ENCODE measurements at regions not wholly inside any gene's neighbourhood (a gene's known extent, or its start where the extent isn't known, plus 50 kb on each side); places are given as distances from the start of the nearest gene placed in this dataset.

GRCh38 chr4:60581919-60582536, 618.1 kb upstream of the ADGRL3 start:
- no peak overlapping the region for H3K9ac ChIP-seq (ENCODE audit: low read length)
- no peak overlapping the region for H2AFZ ChIP-seq (ENCODE audit: low read length)
- no peak for DNase-seq
- H3K4me3 ChIP-seq (ENCODE audit: low read length): no peak overlapping the region
- H3K27me3 ChIP-seq (ENCODE audit: low read length): no peaks in the 10 kb centered on the region
- no peak overlapping the region for H3K4me2 ChIP-seq (ENCODE audit: low read depth, low read length, poor library complexity, severe bottlenecking)
- no peaks in the 10 kb centered on the region for H3K79me2 ChIP-seq (ENCODE audit: low read length)
- no peaks in the 10 kb centered on the region for H3K36me3 ChIP-seq (ENCODE audit: insufficient read depth, low read length)
- no peak overlapping the region for H3K27ac ChIP-seq (ENCODE audit: low read length)
- H3K4me1 ChIP-seq (ENCODE audit: low read length): no peaks in the 10 kb centered on the region
- peaks cover 38% of the 10 kb centered on the region for H3K9me3 ChIP-seq (ENCODE audit: low read length)
- no peaks in the 10 kb centered on the region for H3K9me2 ChIP-seq (replicated peaks; ENCODE audit: insufficient read depth, low read length)
- H4K20me1 ChIP-seq (ENCODE audit: insufficient read depth, low read depth, low read length): no peaks in the 10 kb centered on the region

GRCh38 chr4:60588556-60588955, 611.6 kb upstream of the ADGRL3 start:
- Histone ChIP-seq H3K4me2 (ENCODE audit: low read depth, low read length, poor library complexity, severe bottlenecking) (no peak overlapping the region), H3K4me3 (ENCODE audit: low read length) (no peak overlapping the region), H3K9ac (ENCODE audit: low read length) (no peak overlapping the region), H3K79me2 (ENCODE audit: low read length) (no peaks in the 10 kb centered on the region), H2AFZ (ENCODE audit: low read length) (no peak overlapping the region), H3K4me1 (ENCODE audit: low read length) (no peaks in the 10 kb centered on the region), H3K9me2 (replicated peaks; ENCODE audit: insufficient read depth, low read length) (no peaks in the 10 kb centered on the region), H3K27me3 (ENCODE audit: low read length) (no peaks in the 10 kb centered on the region), H4K20me1 (ENCODE audit: insufficient read depth, low read depth, low read length) (no peaks in the 10 kb centered on the region), H3K36me3 (ENCODE audit: insufficient read depth, low read length) (no peaks in the 10 kb centered on the region), H3K27ac (ENCODE audit: low read length) (no peak overlapping the region), H3K9me3 (ENCODE audit: low read length) (peaks cover 43% of the 10 kb centered on the region)
- DNase-seq: no peak

GRCh38 chr4:60589425-60589824, 610.7 kb upstream of the ADGRL3 start:
- Histone ChIP-seq H3K27me3 (ENCODE audit: low read length) (no peaks in the 10 kb centered on the region), H4K20me1 (ENCODE audit: insufficient read depth, low read depth, low read length) (no peaks in the 10 kb centered on the region), H3K9me2 (replicated peaks; ENCODE audit: insufficient read depth, low read length) (no peaks in the 10 kb centered on the region), H3K4me2 (ENCODE audit: low read depth, low read length, poor library complexity, severe bottlenecking) (no peak overlapping the region), H2AFZ (ENCODE audit: low read length) (no peak overlapping the region), H3K27ac (ENCODE audit: low read length) (no peak overlapping the region), H3K4me3 (ENCODE audit: low read length) (no peak overlapping the region), H3K9me3 (ENCODE audit: low read length) (peaks cover 46% of the 10 kb centered on the region), H3K79me2 (ENCODE audit: low read length) (no peaks in the 10 kb centered on the region), H3K4me1 (ENCODE audit: low read length) (no peaks in the 10 kb centered on the region), H3K9ac (ENCODE audit: low read length) (no peak overlapping the region), H3K36me3 (ENCODE audit: insufficient read depth, low read length) (no peaks in the 10 kb centered on the region)
- no peak for DNase-seq

- no peak for DNase-seq
- Histone ChIP-seq H3K4me3 (ENCODE audit: low read length) (no peak overlapping the region), H3K79me2 (ENCODE audit: low read length) (no peaks in the 10 kb centered on the region), H3K9me2 (replicated peaks; ENCODE audit: insufficient read depth, low read length) (no peaks in the 10 kb centered on the region), H4K20me1 (ENCODE audit: insufficient read depth, low read depth, low read length) (no peaks in the 10 kb centered on the region), H3K9ac (ENCODE audit: low read length) (no peak overlapping the region), H3K9me3 (ENCODE audit: low read length) (peaks cover 45% of the 10 kb centered on the region), H3K27me3 (ENCODE audit: low read length) (no peaks in the 10 kb centered on the region), H3K4me1 (ENCODE audit: low read length) (no peaks in the 10 kb centered on the region), H2AFZ (ENCODE audit: low read length) (no peak overlapping the region), H3K36me3 (ENCODE audit: insufficient read depth, low read length) (no peaks in the 10 kb centered on the region), H3K27ac (ENCODE audit: low read length) (no peak overlapping the region), H3K4me2 (ENCODE audit: low read depth, low read length, poor library complexity, severe bottlenecking) (no peak overlapping the region)
Measured at GRCh38 chr4:60590116-60590515, 610.0 kb upstream of the ADGRL3 start.

- Histone ChIP-seq H3K27ac (ENCODE audit: low read length) (no peak overlapping the region), H2AFZ (ENCODE audit: low read length) (no peak overlapping the region), H3K36me3 (ENCODE audit: insufficient read depth, low read length) (no peaks in the 10 kb centered on the region), H3K9ac (ENCODE audit: low read length) (no peak overlapping the region), H3K9me3 (ENCODE audit: low read length) (peaks cover 27% of the 10 kb centered on the region), H3K79me2 (ENCODE audit: low read length) (no peaks in the 10 kb centered on the region), H3K4me3 (ENCODE audit: low read length) (no peak overlapping the region), H3K4me2 (ENCODE audit: low read depth, low read length, poor library complexity, severe bottlenecking) (no peak overlapping the region), H3K27me3 (ENCODE audit: low read length) (no peaks in the 10 kb centered on the region), H4K20me1 (ENCODE audit: insufficient read depth, low read depth, low read length) (no peaks in the 10 kb centered on the region), H3K9me2 (replicated peaks; ENCODE audit: insufficient read depth, low read length) (no peaks in the 10 kb centered on the region), H3K4me1 (ENCODE audit: low read length) (no peaks in the 10 kb centered on the region)
- no peak for DNase-seq
Measured at GRCh38 chr4:60605646-60606354, 594.3 kb upstream of the ADGRL3 start.

- H3K9ac ChIP-seq (ENCODE audit: low read length): no peak overlapping the region
Measured at GRCh38 chr4:60611762-60612496, 588.2 kb upstream of the ADGRL3 start.

GRCh38 chr4:60617731-60618130, 582.4 kb upstream of the ADGRL3 start:
- peaks cover 25% of the 10 kb centered on the region for H3K9me3 ChIP-seq (ENCODE audit: low read length)
- no peak overlapping the region for H3K27ac ChIP-seq (ENCODE audit: low read length)
- H3K9ac ChIP-seq (ENCODE audit: low read length): no peak overlapping the region
- no peaks in the 10 kb centered on the region for H3K4me1 ChIP-seq (ENCODE audit: low read length)
- no peaks in the 10 kb centered on the region for H3K36me3 ChIP-seq (ENCODE audit: insufficient read depth, low read length)
- no peak overlapping the region for H2AFZ ChIP-seq (ENCODE audit: low read length)
- no peak overlapping the region for H3K4me2 ChIP-seq (ENCODE audit: low read depth, low read length, poor library complexity, severe bottlenecking)
- no peaks in the 10 kb centered on the region for H3K9me2 ChIP-seq (replicated peaks; ENCODE audit: insufficient read depth, low read length)
- no peak overlapping the region for H3K4me3 ChIP-seq (ENCODE audit: low read length)
- H3K79me2 ChIP-seq (ENCODE audit: low read length): no peaks in the 10 kb centered on the region
- H3K27me3 ChIP-seq (ENCODE audit: low read length): no peaks in the 10 kb centered on the region
- DNase-seq: no peak
- H4K20me1 ChIP-seq (ENCODE audit: insufficient read depth, low read depth, low read length): no peaks in the 10 kb centered on the region

More at GRCh38 chr4:60611762-60612496, 588.2 kb upstream of the ADGRL3 start:
- Histone ChIP-seq H3K4me2 (ENCODE audit: low read depth, low read length, poor library complexity, severe bottlenecking) (no peak overlapping the region), H4K20me1 (ENCODE audit: insufficient read depth, low read depth, low read length) (no peaks in the 10 kb centered on the region), H2AFZ (ENCODE audit: low read length) (no peak overlapping the region), H3K9me2 (replicated peaks; ENCODE audit: insufficient read depth, low read length) (no peaks in the 10 kb centered on the region), H3K9me3 (ENCODE audit: low read length) (peaks cover 27% of the 10 kb centered on the region), H3K79me2 (ENCODE audit: low read length) (no peaks in the 10 kb centered on the region), H3K36me3 (ENCODE audit: insufficient read depth, low read length) (no peaks in the 10 kb centered on the region), H3K27ac (ENCODE audit: low read length) (no peak overlapping the region), H3K27me3 (ENCODE audit: low read length) (no peaks in the 10 kb centered on the region), H3K4me1 (ENCODE audit: low read length) (no peaks in the 10 kb centered on the region), H3K4me3 (ENCODE audit: low read length) (no peak overlapping the region)
- DNase-seq: no peak

- H3K27me3 ChIP-seq (ENCODE audit: low read length): no peaks in the 10 kb centered on the region
- H4K20me1 ChIP-seq (ENCODE audit: insufficient read depth, low read depth, low read length): no peaks in the 10 kb centered on the region
- H3K79me2 ChIP-seq (ENCODE audit: low read length): no peaks in the 10 kb centered on the region
- H3K9me2 ChIP-seq (replicated peaks; ENCODE audit: insufficient read depth, low read length): no peaks in the 10 kb centered on the region
- no peak overlapping the region for H3K9ac ChIP-seq (ENCODE audit: low read length)
- H3K4me2 ChIP-seq (ENCODE audit: low read depth, low read length, poor library complexity, severe bottlenecking): no peak overlapping the region
- no peaks in the 10 kb centered on the region for H3K36me3 ChIP-seq (ENCODE audit: insufficient read depth, low read length)
- H3K4me3 ChIP-seq (ENCODE audit: low read length): no peak overlapping the region
- H3K27ac ChIP-seq (ENCODE audit: low read length): no peak overlapping the region
- no peak overlapping the region for H2AFZ ChIP-seq (ENCODE audit: low read length)
- no peaks in the 10 kb centered on the region for H3K4me1 ChIP-seq (ENCODE audit: low read length)
- peaks cover 30% of the 10 kb centered on the region for H3K9me3 ChIP-seq (ENCODE audit: low read length)
- no peak for DNase-seq
Measured at GRCh38 chr4:60619531-60620305, 580.4 kb upstream of the ADGRL3 start.

Measured in Karpas-422 (cell line).